OCI-LY3 (cell line): ENCODE measurements at regions not wholly inside any gene's neighbourhood (a gene's known extent, or its start where the extent isn't known, plus 50 kb on each side); places are given as distances from the start of the nearest gene placed in this dataset.

Experiments used
- EZH2phosphoT487 ChIP-seq: fragments of 200-600 bp; shearing (Covaris generic); IDR thresholded peaks from 2 replicates; pipeline ENCODE4 v1.6.1; 2018; ENCODE audit warnings: antibody characterized with exemption, mixed run types, low read depth
- TF ChIP-seq, protein P1 (sequence below): fragments of 200-600, 300-600 bp; sonication (generic); IDR thresholded peaks from 2 replicates; pipeline ENCODE4 v1.5.1; 2014; ENCODE audit warnings: antibody characterized with exemption, low read length, low read depth

- TF ChIP-seq, protein P1, sequence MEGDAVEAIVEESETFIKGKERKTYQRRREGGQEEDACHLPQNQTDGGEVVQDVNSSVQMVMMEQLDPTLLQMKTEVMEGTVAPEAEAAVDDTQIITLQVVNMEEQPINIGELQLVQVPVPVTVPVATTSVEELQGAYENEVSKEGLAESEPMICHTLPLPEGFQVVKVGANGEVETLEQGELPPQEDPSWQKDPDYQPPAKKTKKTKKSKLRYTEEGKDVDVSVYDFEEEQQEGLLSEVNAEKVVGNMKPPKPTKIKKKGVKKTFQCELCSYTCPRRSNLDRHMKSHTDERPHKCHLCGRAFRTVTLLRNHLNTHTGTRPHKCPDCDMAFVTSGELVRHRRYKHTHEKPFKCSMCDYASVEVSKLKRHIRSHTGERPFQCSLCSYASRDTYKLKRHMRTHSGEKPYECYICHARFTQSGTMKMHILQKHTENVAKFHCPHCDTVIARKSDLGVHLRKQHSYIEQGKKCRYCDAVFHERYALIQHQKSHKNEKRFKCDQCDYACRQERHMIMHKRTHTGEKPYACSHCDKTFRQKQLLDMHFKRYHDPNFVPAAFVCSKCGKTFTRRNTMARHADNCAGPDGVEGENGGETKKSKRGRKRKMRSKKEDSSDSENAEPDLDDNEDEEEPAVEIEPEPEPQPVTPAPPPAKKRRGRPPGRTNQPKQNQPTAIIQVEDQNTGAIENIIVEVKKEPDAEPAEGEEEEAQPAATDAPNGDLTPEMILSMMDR: no peak
- TF ChIP-seq EZH2phosphoT487: no peak
Measured at GRCh38 chr2:57558312-57558711, 488.3 kb upstream of the VRK2 start.
